ENCODE measurements at regions not wholly inside any gene's neighbourhood (a gene's known extent, or its start where the extent isn't known, plus 50 kb on each side); places are given as distances from the start of the nearest gene placed in this dataset.

DNA sequence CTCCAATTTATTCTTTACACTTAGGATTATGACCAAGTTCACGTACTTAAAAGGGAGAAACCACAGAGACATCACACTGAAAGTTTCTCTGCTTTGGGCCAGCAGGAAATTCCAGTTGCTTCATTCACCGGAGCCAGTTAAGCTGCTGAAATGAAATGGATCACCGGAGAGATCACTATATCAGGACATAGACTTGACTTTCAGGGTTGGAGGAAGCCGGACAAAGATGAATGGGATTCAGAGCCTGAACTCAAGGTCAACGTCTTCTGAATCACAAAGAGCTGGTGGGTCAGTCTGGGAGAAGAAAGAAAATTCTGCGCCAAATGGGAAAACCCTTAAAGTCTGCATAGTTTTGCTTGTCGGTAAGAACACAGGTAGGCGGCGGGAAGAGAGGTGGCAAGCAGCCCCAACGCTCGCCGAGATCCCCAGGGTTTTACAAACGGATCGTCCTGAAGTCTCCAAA, 81.9 kb upstream of the CCDC28A start:
- TF ChIP-seq POLR2AphosphoS5 (IDR thresholded peaks at IDR 0.05; ENCODE audit: low read length) (no peak), EZH2 (IDR thresholded peaks at IDR 0.05; ENCODE audit: borderline replicate concordance, control insufficient read depth, low read depth, low read length) (no peak), TAF1 (IDR thresholded peaks at IDR 0.05; ENCODE audit: borderline replicate concordance, low read depth, low read length) (no peak), NFIC (IDR thresholded peaks at IDR 0.05; ENCODE audit: low read depth, low read length) (no peak), ZNF274 (IDR thresholded peaks at IDR 0.05; ENCODE audit: insufficient read depth, insufficient read length) (no peak), MTA3 (IDR thresholded peaks at IDR 0.05; ENCODE audit: borderline replicate concordance, low read length) (no peak), RELA (IDR thresholded peaks at IDR 0.05; ENCODE audit: borderline replicate concordance, partially characterized antibody) (no peak), YY1 (IDR thresholded peaks at IDR 0.05; ENCODE audit: low read depth, low read length) (no peak), YBX1 (IDR thresholded peaks at IDR 0.05) (no peak)
- TF ChIP-seq, protein P1, sequence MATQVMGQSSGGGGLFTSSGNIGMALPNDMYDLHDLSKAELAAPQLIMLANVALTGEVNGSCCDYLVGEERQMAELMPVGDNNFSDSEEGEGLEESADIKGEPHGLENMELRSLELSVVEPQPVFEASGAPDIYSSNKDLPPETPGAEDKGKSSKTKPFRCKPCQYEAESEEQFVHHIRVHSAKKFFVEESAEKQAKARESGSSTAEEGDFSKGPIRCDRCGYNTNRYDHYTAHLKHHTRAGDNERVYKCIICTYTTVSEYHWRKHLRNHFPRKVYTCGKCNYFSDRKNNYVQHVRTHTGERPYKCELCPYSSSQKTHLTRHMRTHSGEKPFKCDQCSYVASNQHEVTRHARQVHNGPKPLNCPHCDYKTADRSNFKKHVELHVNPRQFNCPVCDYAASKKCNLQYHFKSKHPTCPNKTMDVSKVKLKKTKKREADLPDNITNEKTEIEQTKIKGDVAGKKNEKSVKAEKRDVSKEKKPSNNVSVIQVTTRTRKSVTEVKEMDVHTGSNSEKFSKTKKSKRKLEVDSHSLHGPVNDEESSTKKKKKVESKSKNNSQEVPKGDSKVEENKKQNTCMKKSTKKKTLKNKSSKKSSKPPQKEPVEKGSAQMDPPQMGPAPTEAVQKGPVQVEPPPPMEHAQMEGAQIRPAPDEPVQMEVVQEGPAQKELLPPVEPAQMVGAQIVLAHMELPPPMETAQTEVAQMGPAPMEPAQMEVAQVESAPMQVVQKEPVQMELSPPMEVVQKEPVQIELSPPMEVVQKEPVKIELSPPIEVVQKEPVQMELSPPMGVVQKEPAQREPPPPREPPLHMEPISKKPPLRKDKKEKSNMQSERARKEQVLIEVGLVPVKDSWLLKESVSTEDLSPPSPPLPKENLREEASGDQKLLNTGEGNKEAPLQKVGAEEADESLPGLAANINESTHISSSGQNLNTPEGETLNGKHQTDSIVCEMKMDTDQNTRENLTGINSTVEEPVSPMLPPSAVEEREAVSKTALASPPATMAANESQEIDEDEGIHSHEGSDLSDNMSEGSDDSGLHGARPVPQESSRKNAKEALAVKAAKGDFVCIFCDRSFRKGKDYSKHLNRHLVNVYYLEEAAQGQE (IDR thresholded peaks at IDR 0.05; ENCODE audit: low read depth, low read length) = no peak
- TF ChIP-seq, protein P2, sequence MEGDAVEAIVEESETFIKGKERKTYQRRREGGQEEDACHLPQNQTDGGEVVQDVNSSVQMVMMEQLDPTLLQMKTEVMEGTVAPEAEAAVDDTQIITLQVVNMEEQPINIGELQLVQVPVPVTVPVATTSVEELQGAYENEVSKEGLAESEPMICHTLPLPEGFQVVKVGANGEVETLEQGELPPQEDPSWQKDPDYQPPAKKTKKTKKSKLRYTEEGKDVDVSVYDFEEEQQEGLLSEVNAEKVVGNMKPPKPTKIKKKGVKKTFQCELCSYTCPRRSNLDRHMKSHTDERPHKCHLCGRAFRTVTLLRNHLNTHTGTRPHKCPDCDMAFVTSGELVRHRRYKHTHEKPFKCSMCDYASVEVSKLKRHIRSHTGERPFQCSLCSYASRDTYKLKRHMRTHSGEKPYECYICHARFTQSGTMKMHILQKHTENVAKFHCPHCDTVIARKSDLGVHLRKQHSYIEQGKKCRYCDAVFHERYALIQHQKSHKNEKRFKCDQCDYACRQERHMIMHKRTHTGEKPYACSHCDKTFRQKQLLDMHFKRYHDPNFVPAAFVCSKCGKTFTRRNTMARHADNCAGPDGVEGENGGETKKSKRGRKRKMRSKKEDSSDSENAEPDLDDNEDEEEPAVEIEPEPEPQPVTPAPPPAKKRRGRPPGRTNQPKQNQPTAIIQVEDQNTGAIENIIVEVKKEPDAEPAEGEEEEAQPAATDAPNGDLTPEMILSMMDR (IDR thresholded peaks at IDR 0.05 in 2 of 3, conservative IDR thresholded peaks at IDR 0.05 in 1 of 3; ENCODE audit: control insufficient read depth in 2 of 3, extremely low read depth in 1 of 3, insufficient read depth in 1 of 3, low read depth in 3 of 3, low read length in 3 of 3) = no peak

All from GM12878 (cell line).